ENCODE measurements at regions not wholly inside any gene's neighbourhood (a gene's known extent, or its start where the extent isn't known, plus 50 kb on each side); places are given as distances from the start of the nearest gene placed in this dataset.

GRCh38 chr6:67775333-67775732, 859.7 kb upstream of the ADGRB3 start (continued):
- TF ChIP-seq BCL11A (IDR thresholded peaks at IDR 0.05; ENCODE audit: low read depth in 2 of 2, low read length in 2 of 2) (no peak), RAD21 (IDR thresholded peaks at IDR 0.05 in 1 of 2, conservative IDR thresholded peaks at IDR 0.05 in 1 of 2; ENCODE audit: low read depth in 2 of 2, low read length in 2 of 2) (no peak), YY1 (IDR thresholded peaks at IDR 0.05; ENCODE audit: low read depth, low read length) (no peak), TAF1 (IDR thresholded peaks at IDR 0.05; ENCODE audit: low read depth, low read length) (no peak), EZH2 (IDR thresholded peaks at IDR 0.05; ENCODE audit: low read depth, low read length, severe bottlenecking) (no peak), USF2 (IDR thresholded peaks at IDR 0.05; ENCODE audit: low read length) (no peak), POLR2A (IDR thresholded peaks at IDR 0.05; ENCODE audit: control extremely low read depth in 1 of 2, low read depth in 2 of 2, low read length in 2 of 2) (no peak), HDAC2 (IDR thresholded peaks at IDR 0.05; ENCODE audit: borderline replicate concordance in 1 of 2, low read depth in 2 of 2, low read length in 2 of 2) (no peak)

All from H1 (cell line).